SU-DHL-6 (cell line): ENCODE measurements at regions not wholly inside any gene's neighbourhood (a gene's known extent, or its start where the extent isn't known, plus 50 kb on each side); places are given as distances from the start of the nearest gene placed in this dataset.

ENCODE experiments used
- H2AFZ ChIP-seq: fragments of 200-600 bp; sonication (generic); 2 replicates; pipeline ENCODE4 v1.6.1; 2014; ENCODE audit warnings: low read depth, mild to moderate bottlenecking, moderate library complexity, mixed read lengths, antibody characterized with exemption, low read length; ENCODE audit not compliant: severe bottlenecking
- H3F3A ChIP-seq: fragments of 200-600 bp; shearing (Covaris generic); 2 replicates; pipeline ENCODE4 v1.6.0; 2016; ENCODE audit warnings: antibody characterized with exemption, mild to moderate bottlenecking; ENCODE audit not compliant: insufficient read depth
- H3K27ac ChIP-seq: fragments of 200-600 bp; sonication (generic); 2 replicates; pipeline ENCODE4 v1.5.1; 2016; ENCODE audit warnings: low read depth, mild to moderate bottlenecking, low read length, moderate library complexity, mixed read lengths
- H3K27me3 ChIP-seq: fragments of 200-600 bp; sonication (generic), shearing (Covaris generic); 2 replicates; pipeline ENCODE4 v1.6.0; 2014; ENCODE audit warnings: mild to moderate bottlenecking, low read length
- H3K36me3 ChIP-seq: fragments of 200-600 bp; sonication (generic); 2 replicates; pipeline ENCODE4 v1.6.1; 2014; ENCODE audit warnings: mild to moderate bottlenecking, low read length, mixed read lengths
- H3K4me2 ChIP-seq: fragments of 300-600, 200-600 bp; shearing (Covaris generic), sonication (generic); 2 replicates; pipeline ENCODE4 v1.6.0; 2014; ENCODE audit warnings: low read length, low read depth, mild to moderate bottlenecking; ENCODE audit not compliant: poor library complexity, severe bottlenecking
- H3K4me3 ChIP-seq: fragments of 200-600 bp; sonication (generic); 2 replicates; pipeline ENCODE4 v1.5.1; 2014; ENCODE audit warnings: antibody characterized with exemption, low read length, mild to moderate bottlenecking, mixed read lengths; ENCODE audit not compliant: insufficient read depth, poor library complexity, severe bottlenecking
- H3K79me2 ChIP-seq: fragments of 200-600 bp; sonication (generic); 2 replicates; pipeline ENCODE4 v1.6.1; 2014; ENCODE audit warnings: mild to moderate bottlenecking, low read length, moderate library complexity; ENCODE audit not compliant: insufficient read depth
- H3K9ac ChIP-seq: fragments of 200-600 bp; sonication (generic); 2 replicates; pipeline ENCODE4 v1.7.0; 2014; ENCODE audit warnings: mild to moderate bottlenecking, low read length
- H3K9me2 ChIP-seq: fragments of 200-600 bp; sonication (generic); replicated peaks from 2 replicates; pipeline ENCODE4 v1.6.1; 2014; ENCODE audit warnings: low read length; ENCODE audit not compliant: insufficient read depth
- H3K9me3 ChIP-seq: fragments of 200-600 bp; sonication (generic); 2 replicates; pipeline ENCODE4 v1.6.1; 2014; ENCODE audit warnings: low read length, mixed read lengths; ENCODE audit not compliant: insufficient read depth
- H4K20me1 ChIP-seq: fragments of 200-600 bp; sonication (generic); 2 replicates; pipeline ENCODE4 v1.6.1; 2014; ENCODE audit warnings: low read depth, mild to moderate bottlenecking, antibody characterized with exemption, low read length, moderate library complexity, mixed read lengths
- CTCF ChIP-seq: fragments of 200-600 bp; sonication (generic); IDR thresholded peaks from one replicate; pipeline ENCODE4 v1.5.1; 2017; ENCODE audit warnings: antibody characterized with exemption, mild to moderate bottlenecking, low read length, moderate library complexity; ENCODE audit not compliant: insufficient read depth, poor library complexity, severe bottlenecking
- EZH2phosphoT487 ChIP-seq: fragments of 200-600 bp; sonication (generic), shearing (Covaris generic); conservative IDR thresholded peaks from 2 replicates; pipeline ENCODE4 v1.6.1; 2018; ENCODE audit warnings: mild to moderate bottlenecking, antibody characterized with exemption, low read length, moderate library complexity, mixed read lengths

- Histone ChIP-seq H3K9ac (no peak overlapping the region), H3K36me3 (no peaks in the 10 kb centered on the region), H3K27me3 (no peaks in the 10 kb centered on the region), H3K9me3 (no peaks in the 10 kb centered on the region), H2AFZ (no peak overlapping the region), H3K27ac (no peak overlapping the region), H3K4me3 (no peak overlapping the region), H3K79me2 (no peaks in the 10 kb centered on the region), H3K9me2 (no peaks in the 10 kb centered on the region), H4K20me1 (no peaks in the 10 kb centered on the region), H3K4me2 (no peak overlapping the region), H3F3A (no peaks in the 10 kb centered on the region)
- no peak for TF ChIP-seq CTCF
- no peak for TF ChIP-seq EZH2phosphoT487
Observed at GRCh38 chrX:5054852-5055251, 1173.8 kb downstream of the NLGN4X start.

GRCh38 chrX:5051831-5052491 is 1176.7 kb downstream of the NLGN4X start:
- H3F3A ChIP-seq: no peaks in the 10 kb centered on the region
- H3K4me3 ChIP-seq: no peak overlapping the region
- H3K9ac ChIP-seq: no peak overlapping the region
- no peaks in the 10 kb centered on the region for H3K79me2 ChIP-seq
- no peaks in the 10 kb centered on the region for H3K9me3 ChIP-seq
- H3K9me2 ChIP-seq: no peaks in the 10 kb centered on the region
- H3K36me3 ChIP-seq: no peaks in the 10 kb centered on the region
- no peaks in the 10 kb centered on the region for H4K20me1 ChIP-seq
- no peak for TF ChIP-seq CTCF
- no peak for TF ChIP-seq EZH2phosphoT487
- H3K27ac ChIP-seq: no peak overlapping the region
- no peak overlapping the region for H3K4me2 ChIP-seq
- H2AFZ ChIP-seq: no peak overlapping the region
- H3K27me3 ChIP-seq: no peaks in the 10 kb centered on the region

GRCh38 chrX:5042563-5042962 is 1186.1 kb downstream of the NLGN4X start:
- Histone ChIP-seq H2AFZ (no peak overlapping the region), H3F3A (no peaks in the 10 kb centered on the region), H3K9me3 (no peaks in the 10 kb centered on the region), H4K20me1 (no peaks in the 10 kb centered on the region), H3K9me2 (no peaks in the 10 kb centered on the region), H3K27me3 (no peaks in the 10 kb centered on the region), H3K4me2 (no peak overlapping the region), H3K9ac (no peak overlapping the region), H3K4me3 (no peak overlapping the region), H3K27ac (no peak overlapping the region), H3K79me2 (no peaks in the 10 kb centered on the region), H3K36me3 (no peaks in the 10 kb centered on the region)
- TF ChIP-seq EZH2phosphoT487: no peak
- TF ChIP-seq CTCF: no peak
